GM18870 (cell line): ENCODE measurements at regions not wholly inside any gene's neighbourhood (a gene's known extent, or its start where the extent isn't known, plus 50 kb on each side); places are given as distances from the start of the nearest gene placed in this dataset.
"Not testable (repeated sequence)": the region's sequence is repeated elsewhere in the genome, so short reads cannot be mapped to it uniquely, and the experiment has no call there.

Experiments used
- ATAC-seq: cut with Tn5 transposase; IDR thresholded peaks from one replicate; pipeline ENCODE4 v1.9.1; 2021; ENCODE audit warnings: moderate library complexity; ENCODE audit not compliant: unreplicated experiment

- no peak for ATAC-seq
These were observed 438.5 kb upstream of the PLXNA2 start for GRCh38 chr1:208682664-208683013.

- ATAC-seq: no peak
These were observed 439.0 kb upstream of the PLXNA2 start for GRCh38 chr1:208683141-208683540.

- ATAC-seq: no peak
These were observed 440.0 kb upstream of the PLXNA2 start for GRCh38 chr1:208684192-208684591.

- no peak for ATAC-seq
These were observed 442.4 kb upstream of the PLXNA2 start for GRCh38 chr1:208686592-208686991.

- ATAC-seq: no peak
These were observed 444.6 kb upstream of the PLXNA2 start for GRCh38 chr1:208688656-208689315.

- no peak for ATAC-seq
These were observed 446.8 kb upstream of the PLXNA2 start for GRCh38 chr1:208691012-208691411.

GRCh38 chr1:208709981-208710380 is 465.8 kb upstream of the PLXNA2 start:
- no peak for ATAC-seq

- no peak for ATAC-seq
These were observed 470.1 kb upstream of the PLXNA2 start for GRCh38 chr1:208714323-208714722.

- ATAC-seq: no peak
These were observed 473.3 kb upstream of the PLXNA2 start for GRCh38 chr1:208717525-208717924.

- no peak for ATAC-seq
These were observed 478.4 kb upstream of the PLXNA2 start for GRCh38 chr1:208722592-208722991.

GRCh38 chr1:208724079-208724478 is 479.9 kb upstream of the PLXNA2 start:
- no peak for ATAC-seq

GRCh38 chr1:208728815-208729214 is 484.6 kb upstream of the PLXNA2 start:
- no peak for ATAC-seq

GRCh38 chr1:208731981-208732821 is 488.0 kb upstream of the PLXNA2 start:
- peak; percentile 96 for ATAC-seq

- no peak for ATAC-seq
These were observed 493.0 kb upstream of the PLXNA2 start for GRCh38 chr1:208737161-208737560.

- no peak for ATAC-seq
These were observed 493.7 kb upstream of the PLXNA2 start for GRCh38 chr1:208737922-208738321.

GRCh38 chr1:208739636-208740035 is 495.5 kb upstream of the PLXNA2 start:
- ATAC-seq: not testable (repeated sequence)

GRCh38 chr1:208741296-208741695 is 497.1 kb upstream of the PLXNA2 start:
- ATAC-seq: no peak

GRCh38 chr1:208743361-208743760 is 499.2 kb upstream of the PLXNA2 start:
- no peak for ATAC-seq

GRCh38 chr1:208747979-208748378 is 503.8 kb upstream of the PLXNA2 start:
- ATAC-seq: no peak

GRCh38 chr1:208748387-208749165 is 504.4 kb upstream of the PLXNA2 start:
- ATAC-seq: no peak

- no peak for ATAC-seq
These were observed 512.3 kb upstream of the PLXNA2 start for GRCh38 chr1:208756339-208756981.
